Activated naive CD8-positive, alpha-beta T cell (primary cell): ENCODE measurements at regions not wholly inside any gene's neighbourhood (a gene's known extent, or its start where the extent isn't known, plus 50 kb on each side); places are given as distances from the start of the nearest gene placed in this dataset.

Experiments used
- H3K27ac Mint-ChIP-seq: one replicate; pipeline ENCODE4 v1.8.0; 2021; ENCODE audit warnings: mixed read lengths
- H3K27me3 Mint-ChIP-seq: one replicate; pipeline ENCODE4 v1.8.0; 2021; ENCODE audit warnings: mixed read lengths
- H3K36me3 Mint-ChIP-seq: one replicate; pipeline ENCODE4 v1.8.0; 2021; ENCODE audit warnings: mixed read lengths
- H3K4me1 Mint-ChIP-seq: one replicate; pipeline ENCODE4 v1.8.0; 2021; ENCODE audit warnings: low read depth, mixed read lengths
- H3K4me3 Mint-ChIP-seq: one replicate; pipeline ENCODE4 v1.8.0; 2021; ENCODE audit warnings: mild to moderate bottlenecking, mixed read lengths
- H3K9me3 Mint-ChIP-seq: one replicate; pipeline ENCODE4 v1.8.0; 2021; ENCODE audit warnings: low read depth, mixed read lengths

DNA sequence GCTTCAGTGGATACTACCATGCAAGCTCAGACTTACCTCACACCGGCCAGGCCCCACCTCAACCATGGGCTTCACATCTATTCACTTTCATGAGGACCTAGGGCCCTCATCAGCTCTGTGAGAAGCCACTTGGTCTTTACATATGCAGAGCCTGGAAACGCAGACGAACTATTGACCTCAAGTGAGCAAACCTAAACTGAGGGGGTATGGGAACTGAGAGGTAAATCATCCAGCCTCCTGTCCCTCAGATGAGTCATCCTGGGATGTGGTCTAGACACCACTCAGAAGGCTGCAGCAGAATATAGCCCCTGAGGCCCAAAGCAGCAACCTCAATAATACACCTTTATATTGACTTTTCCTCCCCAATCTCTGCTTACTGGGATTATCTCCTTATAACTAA is 578.0 kb downstream of the INSC start:
- Mint-ChIP-seq H3K27me3 (no peaks in the 10 kb centered on the region), H3K36me3 (no peaks in the 10 kb centered on the region), H3K4me1 (no peaks in the 10 kb centered on the region), H3K27ac (no peak overlapping the region), H3K9me3 (no peaks in the 10 kb centered on the region), H3K4me3 (no peak overlapping the region)

DNA sequence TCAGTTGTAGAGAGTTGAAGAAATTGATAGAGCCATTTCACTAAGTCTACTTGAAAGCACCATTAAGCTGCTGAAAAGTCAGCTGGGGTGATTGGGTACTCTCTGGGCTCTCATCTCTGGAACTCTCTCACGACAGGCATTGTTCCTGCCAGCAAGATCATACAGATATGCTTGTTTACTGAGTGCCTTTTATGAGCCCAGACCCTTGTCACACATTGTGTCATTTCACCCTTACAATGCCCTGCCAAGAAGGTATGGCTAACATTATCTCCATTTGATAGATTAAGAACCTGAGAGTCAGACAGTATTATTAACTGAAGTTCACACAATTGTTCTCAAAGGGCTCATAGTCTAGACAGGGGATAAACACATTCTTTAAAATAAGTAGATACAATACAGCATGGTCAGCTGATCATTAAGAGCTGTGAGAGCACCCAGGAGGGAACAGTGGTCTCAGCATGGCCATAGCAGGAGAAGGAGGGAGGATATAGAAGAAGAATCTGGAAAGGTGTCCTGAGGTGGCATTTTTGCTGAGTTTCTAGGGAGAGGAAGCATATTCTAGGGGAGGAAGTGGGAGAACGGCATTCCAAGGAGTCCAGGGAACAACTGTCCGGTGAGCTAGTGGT is 580.5 kb downstream of the INSC start:
- H3K4me1 Mint-ChIP-seq, result no peaks in the 10 kb centered on the region
- H3K27ac Mint-ChIP-seq, result no peak overlapping the region

DNA sequence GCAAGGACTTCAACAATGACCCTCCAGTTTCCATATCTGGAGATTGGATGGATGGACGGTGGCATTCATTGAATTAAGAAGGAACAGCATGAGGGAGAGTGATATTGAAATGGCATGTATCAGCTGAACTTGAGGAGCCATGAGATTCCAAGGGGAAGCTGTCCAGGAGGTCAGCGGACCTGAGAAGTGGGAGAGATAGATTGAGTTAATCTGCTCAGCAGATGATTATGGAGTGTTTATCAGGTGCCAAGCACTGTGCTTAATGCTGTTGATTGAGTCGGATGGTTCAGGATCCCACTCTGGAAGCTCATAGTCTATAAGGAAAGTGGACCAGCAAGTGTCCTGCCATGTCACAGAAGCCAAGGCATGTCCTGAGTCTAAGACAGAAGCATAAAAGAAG is 581.3 kb downstream of the INSC start:
- Mint-ChIP-seq H3K4me3 (no peak overlapping the region), H3K4me1 (no peaks in the 10 kb centered on the region), H3K27me3 (no peaks in the 10 kb centered on the region), H3K27ac (no peak overlapping the region), H3K36me3 (no peaks in the 10 kb centered on the region), H3K9me3 (no peaks in the 10 kb centered on the region)

More for the DNA sequence above, 580.5 kb downstream of the INSC start:
- Mint-ChIP-seq H3K4me3 (no peak overlapping the region), H3K27me3 (no peaks in the 10 kb centered on the region), H3K9me3 (no peaks in the 10 kb centered on the region), H3K36me3 (no peaks in the 10 kb centered on the region)

DNA sequence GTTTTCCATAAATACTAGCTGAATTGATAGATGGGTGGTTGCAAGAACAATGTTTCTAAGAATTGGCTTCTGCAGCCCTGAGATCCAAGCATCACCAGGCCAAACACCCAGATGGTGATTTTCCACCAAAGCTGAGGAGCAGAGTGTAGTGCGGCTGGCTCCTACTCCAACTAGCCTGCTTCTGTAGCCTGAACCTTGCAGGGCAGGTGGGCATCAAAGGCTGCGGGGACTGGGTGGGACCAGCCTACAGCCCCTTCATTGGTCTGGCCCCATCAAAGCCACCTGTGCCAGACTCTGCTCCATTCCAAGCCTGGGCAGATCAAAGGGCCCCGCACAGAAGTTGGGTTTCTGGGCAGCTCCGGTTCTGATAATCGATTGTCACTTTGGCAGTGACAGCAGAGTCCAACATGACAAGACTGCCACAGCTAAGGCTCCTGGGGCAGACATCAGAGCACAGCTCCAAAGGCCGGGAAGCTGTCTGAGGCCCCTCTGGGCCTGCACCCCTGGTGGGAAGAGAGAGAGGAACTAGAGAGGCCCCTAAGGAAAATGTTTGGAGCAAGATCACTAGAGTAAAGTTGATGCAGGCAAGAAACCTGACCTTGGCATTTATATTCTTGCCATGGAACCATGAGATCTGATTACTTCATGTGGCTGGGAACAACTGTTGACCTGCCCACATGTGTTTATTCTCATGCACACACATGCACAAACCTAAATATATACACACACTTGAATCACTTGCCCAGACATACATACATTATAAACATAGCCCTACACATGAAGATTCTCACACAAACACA is 582.9 kb downstream of the INSC start:
- no peak overlapping the region for H3K4me3 Mint-ChIP-seq
- no peaks in the 10 kb centered on the region for H3K27me3 Mint-ChIP-seq
- H3K4me1 Mint-ChIP-seq, result no peaks in the 10 kb centered on the region
- no peak overlapping the region for H3K27ac Mint-ChIP-seq
- H3K9me3 Mint-ChIP-seq, result no peaks in the 10 kb centered on the region
- no peaks in the 10 kb centered on the region for H3K36me3 Mint-ChIP-seq

DNA sequence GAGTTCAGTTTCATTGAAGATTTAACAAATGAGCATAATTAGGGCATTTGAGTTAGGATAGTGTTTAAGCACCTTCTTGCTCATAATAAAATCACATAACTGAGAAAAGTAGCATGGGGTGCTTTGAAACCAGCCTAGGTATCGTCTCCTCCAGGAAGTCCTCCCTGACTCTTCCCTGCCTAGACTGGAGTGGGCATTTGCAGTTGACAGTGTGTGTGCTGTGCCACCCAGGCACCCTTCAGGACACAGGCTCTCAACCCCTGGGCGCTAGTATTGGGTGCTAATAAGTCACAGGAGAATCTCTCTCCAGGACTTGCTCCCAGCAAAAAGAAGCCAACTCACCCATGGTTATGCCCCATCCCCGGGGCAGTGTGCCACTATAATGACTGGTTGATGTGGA is 584.1 kb downstream of the INSC start:
- Mint-ChIP-seq H3K27ac (no peak overlapping the region), H3K4me3 (no peak overlapping the region), H3K27me3 (no peaks in the 10 kb centered on the region), H3K36me3 (no peaks in the 10 kb centered on the region), H3K9me3 (no peaks in the 10 kb centered on the region), H3K4me1 (no peaks in the 10 kb centered on the region)

DNA sequence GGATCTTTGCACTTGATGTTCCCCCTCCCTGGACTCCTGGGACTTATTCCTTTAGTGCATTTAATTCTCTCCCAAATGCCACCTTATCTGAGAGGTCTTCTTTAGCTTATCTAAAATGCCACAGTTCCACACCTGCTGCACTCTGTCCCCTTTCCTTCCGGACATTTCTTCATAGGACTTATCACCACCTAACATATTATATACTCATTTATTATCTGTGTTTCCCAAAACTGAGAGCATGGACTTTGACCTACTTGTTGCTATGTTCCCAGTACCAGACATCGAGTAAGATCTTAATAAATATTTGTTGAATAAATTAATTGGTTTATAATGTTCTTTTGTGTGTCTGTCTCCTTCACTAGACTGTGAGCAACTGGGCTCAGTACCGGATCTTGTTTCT is 585.3 kb downstream of the INSC start:
- Mint-ChIP-seq H3K27me3 (no peaks in the 10 kb centered on the region), H3K4me1 (no peaks in the 10 kb centered on the region), H3K36me3 (no peaks in the 10 kb centered on the region), H3K9me3 (no peaks in the 10 kb centered on the region), H3K4me3 (no peak overlapping the region), H3K27ac (no peak overlapping the region)

DNA sequence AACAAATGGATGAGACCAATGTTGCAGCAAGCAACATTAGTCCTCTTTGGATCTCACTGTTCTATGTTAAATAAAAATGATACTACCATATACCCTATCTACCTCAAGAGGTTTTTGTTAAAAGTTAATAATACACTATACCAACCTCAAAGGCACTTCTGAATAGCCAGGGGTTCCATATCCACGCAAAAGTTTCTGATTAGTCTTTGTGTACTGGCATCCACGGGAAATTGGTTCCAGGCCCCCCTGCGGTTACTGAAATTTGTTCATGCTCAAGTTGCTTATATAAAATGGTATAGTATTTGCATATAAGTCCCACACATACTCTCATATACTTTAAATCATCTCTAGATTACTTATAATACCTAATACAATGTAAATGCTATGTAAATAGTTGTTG is 585.7 kb downstream of the INSC start:
- Mint-ChIP-seq H3K9me3 (no peaks in the 10 kb centered on the region), H3K36me3 (no peaks in the 10 kb centered on the region), H3K4me1 (no peaks in the 10 kb centered on the region), H3K27ac (no peak overlapping the region), H3K27me3 (no peaks in the 10 kb centered on the region), H3K4me3 (no peak overlapping the region)

DNA sequence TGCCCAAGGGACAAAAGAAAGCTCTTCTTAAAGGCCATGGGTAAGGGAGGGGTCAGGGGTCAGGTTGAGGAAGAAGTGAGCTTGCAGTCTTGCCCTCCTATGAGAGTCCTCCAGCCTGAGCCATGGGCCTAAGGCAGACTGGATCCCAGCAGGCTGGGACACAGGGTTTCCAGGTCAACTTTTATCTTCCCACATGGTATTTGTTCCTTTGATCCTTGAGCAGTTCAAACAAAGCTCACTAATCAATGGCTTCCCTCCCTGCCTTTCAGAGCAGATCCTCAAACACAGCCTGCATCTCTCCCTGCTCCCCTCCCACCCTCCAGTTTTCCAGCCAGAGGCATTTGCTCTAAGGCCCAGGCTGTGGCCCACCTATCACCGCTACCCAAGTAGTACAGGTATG is 589.3 kb downstream of the INSC start:
- Mint-ChIP-seq H3K36me3 (no peaks in the 10 kb centered on the region), H3K27me3 (no peaks in the 10 kb centered on the region), H3K27ac (no peak overlapping the region), H3K4me3 (no peak overlapping the region), H3K4me1 (no peaks in the 10 kb centered on the region), H3K9me3 (no peaks in the 10 kb centered on the region)

DNA sequence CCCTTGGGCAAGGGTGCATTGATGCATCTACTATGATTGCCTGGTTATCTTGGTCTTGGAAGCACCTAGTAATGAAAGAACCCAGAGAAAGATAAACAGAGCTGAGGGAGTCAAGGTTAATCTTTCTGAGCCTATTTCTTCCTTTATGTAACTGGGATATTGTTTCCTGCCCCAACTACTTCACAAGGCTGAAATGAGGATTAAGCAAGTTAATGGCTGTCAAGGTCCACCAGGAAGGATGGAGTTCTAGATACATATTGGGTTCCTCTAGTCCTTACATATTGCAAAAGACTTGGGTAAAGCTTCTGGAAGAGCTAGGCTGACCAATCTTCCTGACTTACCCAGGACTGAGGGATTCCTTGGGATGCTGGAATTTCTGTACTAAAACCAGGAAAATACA is 589.8 kb downstream of the INSC start:
- Mint-ChIP-seq H3K4me1 (no peaks in the 10 kb centered on the region), H3K4me3 (no peak overlapping the region), H3K36me3 (no peaks in the 10 kb centered on the region), H3K27me3 (no peaks in the 10 kb centered on the region), H3K9me3 (no peaks in the 10 kb centered on the region), H3K27ac (no peak overlapping the region)

DNA sequence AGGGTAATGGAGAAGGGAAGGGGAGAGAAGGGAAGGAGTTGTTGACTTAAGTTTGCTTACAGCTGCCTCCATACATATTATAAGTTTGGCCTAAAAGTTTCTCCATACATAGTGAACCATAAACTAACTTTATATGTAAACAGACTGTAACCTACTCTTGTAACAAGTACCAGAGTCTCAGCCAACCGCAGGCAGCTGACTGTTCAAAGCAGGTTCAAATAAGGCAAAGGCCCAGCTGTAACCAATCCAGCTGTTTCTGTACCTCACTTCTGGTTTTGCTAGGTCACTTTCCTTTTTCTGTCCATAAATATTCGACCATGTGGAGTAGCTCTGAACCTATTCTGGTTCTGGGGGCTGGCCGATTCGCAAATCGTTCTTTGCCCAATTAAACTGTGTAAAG is 591.2 kb downstream of the INSC start:
- no peaks in the 10 kb centered on the region for H3K9me3 Mint-ChIP-seq
- H3K27ac Mint-ChIP-seq, result no peak overlapping the region
- H3K4me1 Mint-ChIP-seq, result no peaks in the 10 kb centered on the region
- no peak overlapping the region for H3K4me3 Mint-ChIP-seq
- H3K27me3 Mint-ChIP-seq, result no peaks in the 10 kb centered on the region
- H3K36me3 Mint-ChIP-seq, result no peaks in the 10 kb centered on the region

DNA sequence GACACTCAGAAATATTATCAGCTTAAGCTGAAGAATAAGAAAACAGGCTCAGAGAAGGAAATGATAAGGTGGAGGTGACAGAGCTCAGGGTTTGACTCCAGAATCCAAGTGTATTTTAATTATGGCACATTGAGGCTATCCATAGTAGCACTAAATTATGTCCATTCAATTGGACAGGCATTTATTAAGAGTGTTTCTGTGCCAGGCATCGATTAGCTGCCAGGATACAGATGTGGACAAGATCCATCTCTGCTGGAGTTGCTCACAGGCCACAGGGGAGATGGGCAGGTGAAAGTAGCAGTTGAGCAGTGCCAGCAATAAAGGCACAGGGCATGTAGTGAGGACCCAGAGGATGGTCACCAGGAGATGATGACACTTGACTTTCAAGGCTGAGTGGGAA is 592.5 kb downstream of the INSC start:
- Mint-ChIP-seq H3K4me3 (no peak overlapping the region), H3K27ac (no peak overlapping the region), H3K36me3 (no peaks in the 10 kb centered on the region), H3K9me3 (no peaks in the 10 kb centered on the region), H3K4me1 (no peaks in the 10 kb centered on the region), H3K27me3 (no peaks in the 10 kb centered on the region)

DNA sequence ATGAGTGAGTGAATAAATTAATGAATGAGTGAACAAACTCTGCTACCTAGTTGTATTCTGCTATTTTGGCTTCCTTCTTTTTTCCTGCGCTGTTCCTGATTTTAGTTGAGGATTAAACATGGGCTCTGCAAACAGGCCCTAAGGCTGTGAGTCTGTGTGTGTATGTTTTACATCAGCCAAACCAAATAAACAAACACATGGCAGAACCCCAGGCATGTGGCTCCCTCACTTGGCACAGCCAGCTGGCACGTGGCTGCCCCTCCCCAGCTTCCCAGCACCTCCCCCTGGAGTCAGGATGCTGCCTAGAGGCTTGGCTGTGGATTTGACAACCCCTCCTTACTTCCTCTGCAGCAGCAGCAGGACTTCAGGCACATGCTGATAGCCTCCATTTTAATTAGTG is 593.2 kb downstream of the INSC start:
- H3K27me3 Mint-ChIP-seq, result no peaks in the 10 kb centered on the region

DNA sequence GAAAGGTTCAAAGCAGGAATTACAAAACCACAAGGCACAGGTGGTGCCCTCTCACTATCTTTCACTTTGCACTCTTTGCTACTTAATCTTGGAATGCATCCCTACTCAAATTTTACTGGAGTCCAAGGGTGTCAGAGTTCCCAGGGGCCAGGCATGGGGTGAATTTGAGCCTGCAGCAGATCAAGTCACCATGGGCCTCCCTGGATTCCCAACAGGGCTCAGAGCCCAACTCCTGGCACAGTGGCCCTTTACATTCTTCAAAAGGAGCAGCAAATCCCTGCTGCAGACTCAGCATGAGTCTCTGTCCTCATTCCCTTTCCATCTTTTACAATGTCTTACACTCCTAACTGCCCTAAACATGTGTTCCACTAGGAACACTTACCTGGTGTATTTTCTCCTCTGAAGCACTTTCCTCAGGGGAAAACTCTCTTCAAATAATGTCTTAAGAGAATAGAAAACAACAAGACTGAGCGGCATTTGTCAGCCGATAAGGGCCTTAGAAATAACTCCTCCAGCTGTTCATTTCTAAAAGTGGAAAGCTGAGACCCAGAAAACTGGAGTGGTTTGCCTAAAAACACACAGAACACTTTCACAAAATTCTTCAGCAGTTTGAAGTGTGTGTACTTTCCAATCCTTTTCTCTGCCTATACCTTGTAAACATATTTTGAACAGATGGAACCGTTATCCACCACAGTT is 596.0 kb downstream of the INSC start:
- H3K27ac Mint-ChIP-seq, result no peak overlapping the region
- H3K4me3 Mint-ChIP-seq, result no peak overlapping the region
- H3K4me1 Mint-ChIP-seq, result no peaks in the 10 kb centered on the region
- no peaks in the 10 kb centered on the region for H3K27me3 Mint-ChIP-seq
- H3K36me3 Mint-ChIP-seq, result no peaks in the 10 kb centered on the region
- no peaks in the 10 kb centered on the region for H3K9me3 Mint-ChIP-seq

More for the DNA sequence above, 593.2 kb downstream of the INSC start:
- no peaks in the 10 kb centered on the region for H3K9me3 Mint-ChIP-seq
- no peaks in the 10 kb centered on the region for H3K36me3 Mint-ChIP-seq
- no peaks in the 10 kb centered on the region for H3K4me1 Mint-ChIP-seq
- H3K4me3 Mint-ChIP-seq, result no peak overlapping the region
- H3K27ac Mint-ChIP-seq, result no peak overlapping the region

DNA sequence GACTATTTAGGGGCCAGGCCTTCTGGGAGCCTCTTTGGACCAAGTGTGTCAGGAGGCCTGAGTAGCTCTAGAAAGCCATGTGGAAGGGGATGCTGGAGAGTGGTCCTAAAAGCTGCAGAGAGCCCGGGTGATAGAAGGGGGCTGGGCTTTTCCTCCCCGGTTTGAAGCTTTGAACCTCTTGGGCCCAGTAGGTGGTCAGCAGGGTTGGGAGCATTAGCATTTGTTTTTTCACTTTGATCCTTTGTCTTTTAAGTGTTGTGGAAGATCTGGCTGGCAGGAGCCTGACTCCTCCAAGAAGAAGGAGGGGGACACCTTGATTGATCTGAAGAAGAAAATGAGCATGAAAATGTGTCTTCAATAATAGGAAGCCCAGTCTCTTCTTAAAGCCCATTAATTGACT is 596.6 kb downstream of the INSC start:
- Mint-ChIP-seq H3K36me3 (no peaks in the 10 kb centered on the region), H3K9me3 (no peaks in the 10 kb centered on the region), H3K27me3 (no peaks in the 10 kb centered on the region), H3K27ac (no peak overlapping the region), H3K4me3 (no peak overlapping the region), H3K4me1 (no peaks in the 10 kb centered on the region)

DNA sequence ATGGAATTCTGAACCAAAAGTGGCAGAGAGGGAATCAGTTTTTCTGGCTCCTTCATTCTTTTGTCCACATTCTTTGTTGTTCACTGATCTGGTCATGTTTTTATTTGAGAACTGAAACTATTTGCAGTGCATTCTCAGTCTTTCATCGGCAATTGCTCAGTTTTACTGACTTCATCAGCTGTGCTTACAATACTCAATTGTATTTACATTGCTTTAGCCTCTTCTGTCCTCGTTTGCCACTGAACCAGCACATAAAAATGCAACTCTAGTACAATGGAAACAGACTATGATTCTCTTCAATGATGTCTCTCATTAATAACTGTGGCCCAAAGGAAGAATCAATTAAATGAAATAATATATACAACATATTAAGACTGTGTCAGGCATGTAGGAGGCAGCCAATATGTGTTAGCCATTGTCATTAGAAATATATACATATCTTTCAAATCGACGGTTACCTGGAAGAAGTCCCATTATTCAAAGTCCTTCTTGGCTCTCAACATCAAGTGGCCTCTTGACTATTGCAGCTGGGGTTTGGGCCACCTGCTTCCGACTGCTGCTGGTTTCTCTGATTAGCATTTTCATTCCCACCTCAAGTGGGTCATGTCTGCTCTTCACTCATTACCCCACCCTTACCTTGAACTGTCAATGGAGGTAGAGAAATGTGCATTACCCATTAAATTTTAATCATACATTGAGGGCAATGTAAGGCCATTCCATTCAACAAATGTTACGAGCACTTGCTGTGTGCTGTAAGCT is 600.1 kb downstream of the INSC start:
- H3K27me3 Mint-ChIP-seq, result no peaks in the 10 kb centered on the region
- H3K36me3 Mint-ChIP-seq, result no peaks in the 10 kb centered on the region
- H3K4me3 Mint-ChIP-seq, result no peak overlapping the region
- no peaks in the 10 kb centered on the region for H3K9me3 Mint-ChIP-seq
- H3K27ac Mint-ChIP-seq, result no peak overlapping the region
- H3K4me1 Mint-ChIP-seq, result no peaks in the 10 kb centered on the region
